ENCODE measurements at regions not wholly inside any gene's neighbourhood (a gene's known extent, or its start where the extent isn't known, plus 50 kb on each side); places are given as distances from the start of the nearest gene placed in this dataset.

GRCh38 chr12:24328261-24328660 lies 378.8 kb upstream of the SOX5 start:
- H3K4me1 ChIP-seq = no peaks in the 10 kb centered on the region
- DNase-seq (no peak), ATAC-seq (ENCODE audit: low FRiP score in 2 of 2) (no peak)
- H3K36me3 ChIP-seq = no peaks in the 10 kb centered on the region
- no peak overlapping the region for H3K27ac ChIP-seq
- no peaks in the 10 kb centered on the region for H3K9me3 ChIP-seq
- no peak overlapping the region for H3K4me3 ChIP-seq
- TF ChIP-seq CTCF (IDR thresholded peaks at IDR 0.05) (no peak), POLR2AphosphoS5 (IDR thresholded peaks at IDR 0.05) (no peak), POLR2A (IDR thresholded peaks at IDR 0.05) (no peak), EP300 (IDR thresholded peaks at IDR 0.05) (no peak)
- no peaks in the 10 kb centered on the region for H3K27me3 ChIP-seq

DNA sequence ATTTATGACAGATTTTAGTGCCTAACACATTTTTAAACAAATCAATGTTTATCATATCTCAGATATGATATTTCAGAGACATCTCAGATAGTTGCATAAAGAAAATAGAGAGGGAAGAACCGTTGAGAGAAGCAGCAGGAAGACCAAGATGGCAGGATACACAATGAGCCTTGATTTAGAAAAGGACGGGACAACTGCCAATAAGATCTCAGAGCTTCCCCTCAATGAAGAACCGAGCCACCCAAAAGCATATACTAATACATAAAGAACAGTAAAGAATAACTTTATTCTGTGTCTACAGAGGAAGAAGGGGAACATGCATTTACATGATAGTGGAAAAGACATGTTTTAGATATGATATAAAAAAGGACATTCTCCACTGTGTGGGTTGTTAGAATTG lies 375.9 kb upstream of the SOX5 start:
- no peak overlapping the region for H3K27ac ChIP-seq
- no peaks in the 10 kb centered on the region for H3K4me1 ChIP-seq
- WGBS, 2 donors = 76% methylated on average over 3 of the region's 3 CpGs
- H3K9me3 ChIP-seq = no peaks in the 10 kb centered on the region
- no peaks in the 10 kb centered on the region for H3K36me3 ChIP-seq
- DNase-seq (no peak), ATAC-seq (ENCODE audit: low FRiP score in 2 of 2) (no peak)
- no peaks in the 10 kb centered on the region for H3K27me3 ChIP-seq
- TF ChIP-seq CTCF (IDR thresholded peaks at IDR 0.05) (no peak), EP300 (IDR thresholded peaks at IDR 0.05) (no peak), POLR2AphosphoS5 (IDR thresholded peaks at IDR 0.05) (no peak), POLR2A (IDR thresholded peaks at IDR 0.05) (no peak)
- no peak overlapping the region for H3K4me3 ChIP-seq

GRCh38 chr12:24307716-24308335 lies 358.4 kb upstream of the SOX5 start:
- no peaks in the 10 kb centered on the region for H3K36me3 ChIP-seq
- ATAC-seq (ENCODE audit: low FRiP score in 2 of 2) = peak in 1 of 2 donors; percentile 65
- no peak for TF ChIP-seq POLR2AphosphoS5 (IDR thresholded peaks at IDR 0.05)
- TF ChIP-seq CTCF (IDR thresholded peaks at IDR 0.05) = no peak
- no peak for TF ChIP-seq POLR2A (IDR thresholded peaks at IDR 0.05)
- TF ChIP-seq EP300 (IDR thresholded peaks at IDR 0.05) = no peak
- H3K27me3 ChIP-seq = no peaks in the 10 kb centered on the region
- no peaks in the 10 kb centered on the region for H3K9me3 ChIP-seq
- no peaks in the 10 kb centered on the region for H3K4me1 ChIP-seq
- no peak overlapping the region for H3K27ac ChIP-seq
- DNase-seq = peak in 1 of 2 donors; percentile 59
- WGBS, 2 donors = 52 to 71% methylated on average over 6 of the region's 6 CpGs
- H3K4me3 ChIP-seq = peak overlapping the region in 1 of 4 donors; percentile 10

GRCh38 chr12:24307153-24307552 lies 357.7 kb upstream of the SOX5 start:
- no peak overlapping the region for H3K27ac ChIP-seq
- H3K4me1 ChIP-seq = no peaks in the 10 kb centered on the region
- ATAC-seq (ENCODE audit: low FRiP score in 2 of 2) (no peak), DNase-seq (no peak)
- H3K36me3 ChIP-seq = no peaks in the 10 kb centered on the region
- H3K27me3 ChIP-seq = no peaks in the 10 kb centered on the region
- H3K9me3 ChIP-seq = no peaks in the 10 kb centered on the region
- TF ChIP-seq EP300 (IDR thresholded peaks at IDR 0.05) (no peak), CTCF (IDR thresholded peaks at IDR 0.05) (no peak), POLR2AphosphoS5 (IDR thresholded peaks at IDR 0.05) (no peak), POLR2A (IDR thresholded peaks at IDR 0.05) (no peak)
- H3K4me3 ChIP-seq = no peak overlapping the region
- WGBS, 2 donors = 71 to 74% methylated on average over 2 of the region's 3 CpGs

GRCh38 chr12:24306001-24306400 lies 356.5 kb upstream of the SOX5 start:
- TF ChIP-seq CTCF (IDR thresholded peaks at IDR 0.05) (no peak), EP300 (IDR thresholded peaks at IDR 0.05) (no peak), POLR2AphosphoS5 (IDR thresholded peaks at IDR 0.05) (no peak), POLR2A (IDR thresholded peaks at IDR 0.05) (no peak)
- no peak for ATAC-seq (ENCODE audit: low FRiP score in 2 of 2)
- Histone ChIP-seq H3K36me3 (no peaks in the 10 kb centered on the region), H3K27me3 (no peaks in the 10 kb centered on the region), H3K27ac (no peak overlapping the region), H3K4me1 (no peaks in the 10 kb centered on the region), H3K9me3 (no peaks in the 10 kb centered on the region), H3K4me3 (no peak overlapping the region)
- WGBS, 2 donors = 92% methylated on average over 6 of the region's 6 CpGs
- DNase-seq = no peak

Data from upper lobe of left lung (tissue), 6 donors.